ENCODE measurements at regions not wholly inside any gene's neighbourhood (a gene's known extent, or its start where the extent isn't known, plus 50 kb on each side); places are given as distances from the start of the nearest gene placed in this dataset.
A peak's percentile ranks its signal among the peaks of the same experiment; 100 is the strongest.
"Not testable (repeated sequence)": the region's sequence is repeated elsewhere in the genome, so short reads cannot be mapped to it uniquely, and the experiment has no call there.

GRCh38 chr7:131077735-131078134, 249.9 kb upstream of the MKLN1 start:
- CTCF ChIA-PET = no interaction called here
- no CpG with 5 or more reads among the region's 4 CpGs for WGBS (ENCODE audit: insufficient coverage)
- H3K27ac ChIP-seq (ENCODE audit: insufficient read depth in 1 of 2, low read depth in 1 of 2, low read length in 2 of 2, poor library complexity in 1 of 2, severe bottlenecking in 2 of 2) = no peak overlapping the region
- H3K27me3 ChIP-seq (replicated peaks in 2 of 5; ENCODE audit: control insufficient read depth in 4 of 5, insufficient read depth in 5 of 5, low read length in 4 of 5) = no peaks in the 10 kb centered on the region
- no peak for DNase-seq
- peaks cover 9 to 20% (median 17%) of the 10 kb centered on the region in 4 experiments for H3K36me3 ChIP-seq (ENCODE audit: control insufficient read depth in 4 of 4, insufficient read depth in 4 of 4, low read length in 3 of 4)
- H3K4me3 ChIP-seq (ENCODE audit: control insufficient read depth in 1 of 7, extremely low read depth in 1 of 7, insufficient read depth in 4 of 7, low read depth in 2 of 7, low read length in 6 of 7) = no peak overlapping the region
- H3K4me1 ChIP-seq (ENCODE audit: control extremely low read depth in 1 of 4, control insufficient read depth in 4 of 4, insufficient read depth in 4 of 4, low read length in 3 of 4) = peaks cover 0 to 7% (median 5%) of the 10 kb centered on the region in 4 experiments
- POLR2A ChIA-PET = interaction anchor here (0.8 kb wide), 1 partner anchor 10 kb away, joined by 4 read pairs; no protein-coding TSS in a partner anchor
- H3K9me3 ChIP-seq (ENCODE audit: control extremely low read depth in 1 of 5, control insufficient read depth in 4 of 5, insufficient read depth in 2 of 5, low read depth in 1 of 5, low read length in 4 of 5) = no peaks in the 10 kb centered on the region

GRCh38 chr7:131080754-131081153, 246.9 kb upstream of the MKLN1 start:
- POLR2A ChIA-PET = no interaction called here
- 94% methylated on average over 3 of the region's 5 CpGs for WGBS (ENCODE audit: insufficient coverage)
- H3K4me1 ChIP-seq (ENCODE audit: control extremely low read depth in 1 of 4, control insufficient read depth in 4 of 4, insufficient read depth in 4 of 4, low read length in 3 of 4) = peaks cover 0 to 8% (median under 1%) of the 10 kb centered on the region in 4 experiments
- peaks cover 0 to 17% (median 13%) of the 10 kb centered on the region in 4 experiments for H3K36me3 ChIP-seq (ENCODE audit: control insufficient read depth in 4 of 4, insufficient read depth in 4 of 4, low read length in 3 of 4)
- CTCF ChIA-PET = interaction anchor here (0.8 to 1.2 kb wide), 3 partner anchors 9 to 13 kb away, joined by 3 to 4 read pairs (median 3); no protein-coding TSS in a partner anchor
- no peak for DNase-seq
- H3K4me3 ChIP-seq (ENCODE audit: control insufficient read depth in 1 of 7, extremely low read depth in 1 of 7, insufficient read depth in 4 of 7, low read depth in 2 of 7, low read length in 6 of 7) = no peak overlapping the region
- H3K9me3 ChIP-seq (ENCODE audit: control extremely low read depth in 1 of 5, control insufficient read depth in 4 of 5, insufficient read depth in 2 of 5, low read depth in 1 of 5, low read length in 4 of 5) = no peaks in the 10 kb centered on the region
- H3K27me3 ChIP-seq (replicated peaks in 2 of 5; ENCODE audit: control insufficient read depth in 4 of 5, insufficient read depth in 5 of 5, low read length in 4 of 5) = no peaks in the 10 kb centered on the region
- H3K27ac ChIP-seq (ENCODE audit: insufficient read depth in 1 of 2, low read depth in 1 of 2, low read length in 2 of 2, poor library complexity in 1 of 2, severe bottlenecking in 2 of 2) = no peak overlapping the region

GRCh38 chr7:131081308-131081707, 246.4 kb upstream of the MKLN1 start:
- Histone ChIP-seq H3K9me3 (ENCODE audit: control extremely low read depth in 1 of 5, control insufficient read depth in 4 of 5, insufficient read depth in 2 of 5, low read depth in 1 of 5, low read length in 4 of 5) (no peaks in the 10 kb centered on the region), H3K27me3 (replicated peaks in 2 of 5; ENCODE audit: control insufficient read depth in 4 of 5, insufficient read depth in 5 of 5, low read length in 4 of 5) (no peaks in the 10 kb centered on the region), H3K4me3 (ENCODE audit: control insufficient read depth in 1 of 7, extremely low read depth in 1 of 7, insufficient read depth in 4 of 7, low read depth in 2 of 7, low read length in 6 of 7) (no peak overlapping the region), H3K4me1 (ENCODE audit: control extremely low read depth in 1 of 4, control insufficient read depth in 4 of 4, insufficient read depth in 4 of 4, low read length in 3 of 4) (peaks cover 0 to 4% (median 0%) of the 10 kb centered on the region in 4 experiments), H3K27ac (ENCODE audit: insufficient read depth in 1 of 2, low read depth in 1 of 2, low read length in 2 of 2, poor library complexity in 1 of 2, severe bottlenecking in 2 of 2) (no peak overlapping the region), H3K36me3 (ENCODE audit: control insufficient read depth in 4 of 4, insufficient read depth in 4 of 4, low read length in 3 of 4) (peaks cover 0 to 17% (median 13%) of the 10 kb centered on the region in 4 experiments)
- no CpG with 5 or more reads among the region's 1 CpG for WGBS (ENCODE audit: insufficient coverage)
- POLR2A ChIA-PET = no interaction called here
- CTCF ChIA-PET = no interaction called here
- DNase-seq = no peak

GRCh38 chr7:131083781-131084180, 243.9 kb upstream of the MKLN1 start:
- DNase-seq = no peak
- no peak overlapping the region for H3K4me3 ChIP-seq (ENCODE audit: control insufficient read depth in 1 of 7, extremely low read depth in 1 of 7, insufficient read depth in 4 of 7, low read depth in 2 of 7, low read length in 6 of 7)
- H3K27me3 ChIP-seq (replicated peaks in 2 of 5; ENCODE audit: control insufficient read depth in 4 of 5, insufficient read depth in 5 of 5, low read length in 4 of 5) = no peaks in the 10 kb centered on the region
- no CpG with 5 or more reads among the region's 1 CpG for WGBS (ENCODE audit: insufficient coverage)
- ChIA-PET CTCF (no interaction called here), POLR2A (no interaction called here)
- H3K9me3 ChIP-seq (ENCODE audit: control extremely low read depth in 1 of 5, control insufficient read depth in 4 of 5, insufficient read depth in 2 of 5, low read depth in 1 of 5, low read length in 4 of 5) = no peaks in the 10 kb centered on the region
- H3K4me1 ChIP-seq (ENCODE audit: control extremely low read depth in 1 of 4, control insufficient read depth in 4 of 4, insufficient read depth in 4 of 4, low read length in 3 of 4) = peaks cover 0 to 4% (median 0%) of the 10 kb centered on the region in 4 experiments
- H3K36me3 ChIP-seq (ENCODE audit: control insufficient read depth in 4 of 4, insufficient read depth in 4 of 4, low read length in 3 of 4) = peaks cover 0 to 14% (median 12%) of the 10 kb centered on the region in 4 experiments
- no peak overlapping the region for H3K27ac ChIP-seq (ENCODE audit: insufficient read depth in 1 of 2, low read depth in 1 of 2, low read length in 2 of 2, poor library complexity in 1 of 2, severe bottlenecking in 2 of 2)

- POLR2A ChIA-PET; H3K27ac ChIP-seq (ENCODE audit: insufficient read depth in 1 of 2, low read depth in 1 of 2, low read length in 2 of 2, poor library complexity in 1 of 2, severe bottlenecking in 2 of 2); H3K9me3 ChIP-seq (ENCODE audit: control extremely low read depth in 1 of 5, control insufficient read depth in 4 of 5, insufficient read depth in 2 of 5, low read depth in 1 of 5, low read length in 4 of 5); CTCF ChIA-PET; H3K27me3 ChIP-seq (replicated peaks in 2 of 5; ENCODE audit: control insufficient read depth in 4 of 5, insufficient read depth in 5 of 5, low read length in 4 of 5); H3K4me3 ChIP-seq (ENCODE audit: control insufficient read depth in 1 of 7, extremely low read depth in 1 of 7, insufficient read depth in 4 of 7, low read depth in 2 of 7, low read length in 6 of 7); H3K4me1 ChIP-seq (ENCODE audit: control extremely low read depth in 1 of 4, control insufficient read depth in 4 of 4, insufficient read depth in 4 of 4, low read length in 3 of 4): not testable (repeated sequence)
- peaks cover 0 to 13% (median 7%) of the 10 kb centered on the region in 4 experiments for H3K36me3 ChIP-seq (ENCODE audit: control insufficient read depth in 4 of 4, insufficient read depth in 4 of 4, low read length in 3 of 4)
- no CpG with 5 or more reads among the region's 1 CpG for WGBS (ENCODE audit: insufficient coverage)
- peak in 2 of 3 donors; percentile 53 for DNase-seq
Measured at GRCh38 chr7:131084336-131084735, 243.3 kb upstream of the MKLN1 start.

- no peaks in the 10 kb centered on the region for H3K27me3 ChIP-seq (replicated peaks in 2 of 5; ENCODE audit: control insufficient read depth in 4 of 5, insufficient read depth in 5 of 5, low read length in 4 of 5)
- DNase-seq = no peak
- ChIA-PET CTCF (interaction anchor here (1.2 to 2.2 kb wide), 2 partner anchors 12 to 20 kb away, joined by 3 to 6 read pairs; no protein-coding TSS in a partner anchor), POLR2A (interaction anchor here (0.6 kb wide), 3 partner anchors 10 to 668 kb away, joined by 4 read pairs; no protein-coding TSS in a partner anchor)
- H3K9me3 ChIP-seq (ENCODE audit: control extremely low read depth in 1 of 5, control insufficient read depth in 4 of 5, insufficient read depth in 2 of 5, low read depth in 1 of 5, low read length in 4 of 5) = no peaks in the 10 kb centered on the region
- no peak overlapping the region for H3K4me3 ChIP-seq (ENCODE audit: control insufficient read depth in 1 of 7, extremely low read depth in 1 of 7, insufficient read depth in 4 of 7, low read depth in 2 of 7, low read length in 6 of 7)
- H3K4me1 ChIP-seq (ENCODE audit: control extremely low read depth in 1 of 4, control insufficient read depth in 4 of 4, insufficient read depth in 4 of 4, low read length in 3 of 4) = peaks cover 0 to 7% (median 2%) of the 10 kb centered on the region in 4 experiments
- peaks cover 0 to 7% (median 2%) of the 10 kb centered on the region in 4 experiments for H3K36me3 ChIP-seq (ENCODE audit: control insufficient read depth in 4 of 4, insufficient read depth in 4 of 4, low read length in 3 of 4)
- WGBS (ENCODE audit: insufficient coverage) = 96% methylated on average over 5 of the region's 8 CpGs
- no peak overlapping the region for H3K27ac ChIP-seq (ENCODE audit: insufficient read depth in 1 of 2, low read depth in 1 of 2, low read length in 2 of 2, poor library complexity in 1 of 2, severe bottlenecking in 2 of 2)
Measured at GRCh38 chr7:131087756-131088658, 239.7 kb upstream of the MKLN1 start.

GRCh38 chr7:131090188-131090587, 237.5 kb upstream of the MKLN1 start:
- ChIA-PET POLR2A (interaction anchor here (0.6 kb wide), 1 partner anchor 22 kb away, joined by 3 read pairs; no protein-coding TSS in a partner anchor), CTCF (interaction anchor here (0.5 to 1.4 kb wide), 6 partner anchors 10 to 1416 kb away, joined by 3 to 4 read pairs (median 3); partner anchors contain the start of gene MKLN1)
- peaks cover 0 to 7% (median 0%) of the 10 kb centered on the region in 4 experiments for H3K4me1 ChIP-seq (ENCODE audit: control extremely low read depth in 1 of 4, control insufficient read depth in 4 of 4, insufficient read depth in 4 of 4, low read length in 3 of 4)
- H3K9me3 ChIP-seq (ENCODE audit: control extremely low read depth in 1 of 5, control insufficient read depth in 4 of 5, insufficient read depth in 2 of 5, low read depth in 1 of 5, low read length in 4 of 5) = no peaks in the 10 kb centered on the region
- peak in 1 of 3 donors; percentile 40 for DNase-seq
- no peak overlapping the region for H3K4me3 ChIP-seq (ENCODE audit: control insufficient read depth in 1 of 7, extremely low read depth in 1 of 7, insufficient read depth in 4 of 7, low read depth in 2 of 7, low read length in 6 of 7)
- no peaks in the 10 kb centered on the region for H3K27me3 ChIP-seq (replicated peaks in 2 of 5; ENCODE audit: control insufficient read depth in 4 of 5, insufficient read depth in 5 of 5, low read length in 4 of 5)
- H3K36me3 ChIP-seq (ENCODE audit: control insufficient read depth in 4 of 4, insufficient read depth in 4 of 4, low read length in 3 of 4) = peaks cover under 1 to 7% (median 3%) of the 10 kb centered on the region in 4 experiments
- WGBS (ENCODE audit: insufficient coverage) = no CpG with 5 or more reads among the region's 2 CpGs
- H3K27ac ChIP-seq (ENCODE audit: insufficient read depth in 1 of 2, low read depth in 1 of 2, low read length in 2 of 2, poor library complexity in 1 of 2, severe bottlenecking in 2 of 2) = no peak overlapping the region
